HG02763 (cell line): ENCODE measurements at regions not wholly inside any gene's neighbourhood (a gene's known extent, or its start where the extent isn't known, plus 50 kb on each side); places are given as distances from the start of the nearest gene placed in this dataset.
A peak's percentile ranks its signal among the peaks of the same experiment; 100 is the strongest.

Source experiments
- ATAC-seq: cut with Tn5 transposase; IDR thresholded peaks from one replicate; pipeline ENCODE4 v1.9.1; 2021; ENCODE audit warnings: mild to moderate bottlenecking, moderate library complexity; ENCODE audit not compliant: unreplicated experiment

DNA sequence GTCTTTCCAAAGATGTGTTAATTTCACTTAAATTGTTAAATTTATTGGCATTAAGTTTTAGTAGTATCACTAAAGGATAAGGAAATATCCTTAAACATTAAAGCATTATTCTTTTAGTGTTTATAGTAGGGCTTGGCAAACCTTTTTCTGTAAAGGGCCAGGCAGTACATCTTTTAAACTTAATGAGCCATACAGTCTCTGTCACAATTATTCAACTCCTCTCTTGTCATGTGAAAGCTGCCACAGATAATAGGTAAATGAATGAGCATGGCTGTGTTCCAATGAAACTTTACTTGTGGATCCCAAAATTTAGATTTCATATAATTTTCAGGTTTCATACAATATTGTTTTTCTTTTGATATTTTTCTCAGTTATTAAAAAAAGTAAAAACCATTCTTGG is 268.2 kb upstream of the C11orf87 start:
- no peak for ATAC-seq

DNA sequence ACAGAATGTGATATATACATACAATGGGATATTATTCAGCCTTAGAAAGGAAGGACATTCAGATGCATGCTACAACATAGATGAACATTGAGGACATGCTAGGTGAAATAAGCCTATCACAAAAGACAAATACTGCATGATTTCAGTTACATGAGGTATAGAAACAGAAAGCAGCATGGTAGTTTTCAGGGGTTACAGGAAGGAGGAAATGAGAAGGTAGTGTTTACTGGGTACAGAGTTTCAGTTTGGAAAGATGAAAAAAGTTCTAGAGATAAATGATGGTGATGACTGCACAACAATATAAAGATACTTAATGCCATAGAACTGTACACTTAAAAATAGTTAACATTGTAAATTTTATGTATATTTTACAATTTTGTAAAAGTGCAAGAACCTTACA is 266.7 kb upstream of the C11orf87 start:
- ATAC-seq = peak; percentile 76

DNA sequence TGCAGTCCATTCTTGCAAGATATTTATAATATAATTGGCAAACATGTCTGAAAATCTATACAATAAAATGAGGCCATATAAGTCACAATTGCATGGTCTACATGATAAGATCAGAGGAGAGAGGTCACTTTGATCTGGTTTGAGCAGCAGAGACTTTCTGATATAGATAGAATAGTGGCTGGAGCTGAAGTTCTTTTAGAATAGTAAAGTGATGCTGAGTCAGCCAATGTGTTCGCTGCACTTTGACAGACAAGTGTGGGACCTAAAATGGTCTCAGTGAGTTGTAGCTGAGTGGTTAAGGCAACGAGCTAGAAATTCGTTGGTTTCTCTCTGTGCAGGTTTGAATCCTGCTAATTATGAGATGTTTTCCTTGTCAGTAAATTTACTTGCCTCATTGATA is 257.0 kb upstream of the C11orf87 start:
- ATAC-seq = no peak

DNA sequence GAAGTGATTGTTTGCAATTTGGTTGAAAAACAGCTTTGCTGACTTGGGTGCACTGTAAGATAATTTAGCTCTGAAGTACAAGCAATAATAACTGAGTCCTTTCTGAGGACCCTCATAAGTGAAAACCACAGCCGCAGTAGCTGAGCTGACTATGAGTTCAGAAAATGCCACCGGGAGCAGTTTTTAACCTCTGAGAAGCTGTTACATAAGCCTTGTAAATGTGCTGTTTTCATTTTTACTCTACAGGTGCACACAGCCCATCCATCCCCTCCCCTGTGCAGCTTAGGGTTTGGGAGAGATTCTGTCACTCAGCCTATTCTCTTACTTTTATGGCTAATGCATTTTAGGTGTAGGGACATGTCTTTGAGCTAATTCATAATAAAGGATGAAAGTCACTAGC is 255.5 kb upstream of the C11orf87 start:
- no peak for ATAC-seq

DNA sequence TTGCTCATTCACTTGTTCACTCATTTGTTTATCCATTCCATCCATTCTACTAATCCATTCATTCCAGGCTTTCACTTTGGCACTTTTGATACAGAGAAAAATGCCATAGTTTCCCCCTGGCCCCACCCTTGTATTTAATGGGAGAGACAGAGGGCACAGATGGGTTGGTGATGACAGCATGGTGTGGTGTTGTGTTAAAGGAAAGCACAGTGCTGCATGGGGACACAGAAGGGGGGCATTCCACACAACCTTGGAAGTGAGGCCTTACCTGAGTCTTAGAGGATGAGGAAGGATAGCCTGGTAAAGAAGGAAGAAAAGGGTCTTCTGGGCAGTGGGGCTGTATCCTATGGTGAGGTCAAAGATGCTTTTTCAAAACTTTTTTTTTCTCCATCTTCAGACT is 248.5 kb upstream of the C11orf87 start:
- no peak for ATAC-seq

DNA sequence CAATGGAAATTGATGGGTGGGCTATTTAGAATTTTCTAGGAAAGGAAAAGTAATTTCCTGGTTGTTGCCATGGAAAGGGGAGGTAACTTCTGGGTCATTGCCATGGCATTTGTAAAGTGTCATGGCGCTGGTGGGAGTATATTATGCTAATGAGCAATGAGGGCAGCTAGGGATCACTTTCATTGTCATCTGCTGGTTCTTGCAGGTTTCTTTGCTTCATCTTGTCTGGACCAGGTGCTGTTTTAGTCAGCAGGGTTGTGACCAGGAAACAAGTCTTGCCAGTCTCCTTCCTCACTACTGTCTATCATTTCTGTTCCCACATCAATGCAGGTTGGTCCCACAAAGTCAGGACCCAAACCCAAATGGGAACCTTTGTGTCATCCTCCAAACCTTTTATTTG is 237.6 kb upstream of the C11orf87 start:
- no peak for ATAC-seq

DNA sequence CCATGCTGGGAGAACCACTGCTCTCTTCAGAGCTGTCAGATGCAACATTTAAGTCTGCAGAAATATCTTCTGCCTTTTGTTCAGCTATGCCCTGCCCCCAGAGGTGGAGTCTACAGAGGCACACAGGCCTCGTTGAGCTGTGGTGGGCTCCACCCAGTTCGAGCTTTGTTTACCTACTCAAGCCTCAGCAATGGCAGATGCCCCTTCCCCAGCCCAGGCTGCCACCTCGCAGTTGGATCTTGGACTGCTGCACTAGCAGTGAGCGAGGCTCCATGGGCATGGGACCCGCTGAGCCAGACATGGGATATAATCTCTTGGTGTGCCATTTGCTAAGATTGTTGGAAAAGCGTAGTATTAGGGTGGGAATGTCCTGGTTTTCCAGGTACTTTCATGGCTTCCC is 229.1 kb upstream of the C11orf87 start:
- no peak for ATAC-seq

DNA sequence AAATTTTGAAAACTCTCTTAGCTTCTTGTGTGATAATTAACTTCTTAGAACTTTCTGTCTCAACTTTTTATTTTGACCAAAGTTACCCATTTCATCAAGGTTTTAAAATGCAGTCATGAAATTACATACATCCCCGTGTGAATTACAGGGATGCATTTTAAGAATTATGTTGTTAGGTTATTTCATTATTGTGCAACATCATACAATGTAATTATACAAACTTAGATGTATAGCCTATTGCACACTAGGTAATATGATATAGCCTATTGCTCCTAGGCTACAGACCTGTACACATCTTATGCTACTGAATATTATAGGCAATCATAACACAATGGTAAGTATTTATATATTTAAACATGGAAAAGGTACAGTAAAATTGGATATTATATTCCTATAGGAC is 228.1 kb upstream of the C11orf87 start:
- ATAC-seq = no peak

DNA sequence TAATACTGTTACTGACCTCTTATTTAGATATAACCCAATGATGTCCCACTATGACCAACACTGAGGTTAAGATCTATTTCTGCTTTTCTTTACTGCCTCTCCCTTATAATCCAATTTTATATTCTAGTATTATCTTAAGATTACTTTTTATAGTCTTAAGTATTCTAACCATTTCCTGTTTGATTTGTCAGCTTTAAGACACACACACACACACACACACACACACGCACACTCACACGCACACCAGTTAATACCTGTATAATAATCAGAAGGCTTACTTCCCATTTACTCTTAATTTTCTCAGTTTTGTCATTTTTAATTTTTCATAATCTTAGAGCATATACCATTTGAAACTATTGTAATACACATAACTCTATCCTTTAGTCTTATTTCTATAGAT is 226.0 kb upstream of the C11orf87 start:
- ATAC-seq = no peak

DNA sequence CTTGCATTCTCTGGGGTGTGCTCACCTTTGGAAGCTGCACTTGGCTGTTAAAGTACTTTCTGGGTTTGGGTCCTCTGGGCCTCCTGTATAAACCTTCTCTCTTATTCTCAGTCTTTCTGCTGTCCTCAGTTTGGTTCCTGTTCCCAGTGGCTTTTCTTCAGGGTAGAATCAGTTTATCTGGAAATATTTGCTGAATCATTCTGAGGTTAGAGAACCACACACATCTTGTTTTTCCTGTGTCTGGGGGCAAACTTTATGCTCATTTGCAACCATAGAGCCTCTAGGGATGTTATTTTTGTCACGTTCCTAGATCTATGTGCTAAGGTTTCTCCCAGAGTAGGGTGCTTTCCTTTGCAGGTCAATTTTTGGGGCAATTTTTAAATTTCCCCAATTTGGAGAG is 224.3 kb upstream of the C11orf87 start:
- ATAC-seq = no peak

DNA sequence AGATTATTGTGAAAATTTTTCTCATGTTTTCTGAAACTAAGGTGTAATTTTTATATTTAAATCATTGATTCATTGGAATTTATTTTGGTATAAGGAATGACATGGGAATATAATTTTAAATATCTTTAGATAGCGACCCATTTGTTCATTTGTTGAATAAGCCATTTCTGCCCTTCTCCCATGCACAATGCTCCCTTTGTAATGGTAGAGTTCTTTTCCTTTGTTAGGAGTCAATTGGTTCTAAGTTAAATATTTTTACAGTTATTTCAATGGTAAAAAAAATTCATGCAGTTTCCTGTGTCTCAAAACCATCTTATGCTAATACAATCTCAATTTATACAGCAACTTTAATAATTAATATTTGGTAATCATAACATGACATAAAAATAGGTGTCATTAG is 218.8 kb upstream of the C11orf87 start:
- ATAC-seq = no peak

DNA sequence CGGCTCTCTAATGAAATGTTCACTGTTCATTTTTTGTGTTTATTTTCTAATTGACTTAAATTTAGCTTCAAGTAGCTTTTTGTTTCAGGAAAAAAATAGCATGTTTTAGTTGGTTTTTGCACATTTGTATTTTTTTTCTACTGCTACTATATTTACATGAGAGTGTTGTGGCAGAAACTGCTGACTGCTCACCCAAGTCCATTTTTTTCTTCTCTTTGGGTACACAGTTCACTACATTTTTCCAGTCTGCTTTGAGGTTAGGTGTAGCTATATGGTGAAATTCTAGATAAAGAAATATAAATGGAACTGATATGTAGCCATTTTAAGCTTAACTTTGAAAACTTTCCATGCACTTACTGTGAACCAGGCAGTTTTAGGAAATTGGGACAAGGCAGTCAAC is 216.7 kb upstream of the C11orf87 start:
- ATAC-seq = no peak

DNA sequence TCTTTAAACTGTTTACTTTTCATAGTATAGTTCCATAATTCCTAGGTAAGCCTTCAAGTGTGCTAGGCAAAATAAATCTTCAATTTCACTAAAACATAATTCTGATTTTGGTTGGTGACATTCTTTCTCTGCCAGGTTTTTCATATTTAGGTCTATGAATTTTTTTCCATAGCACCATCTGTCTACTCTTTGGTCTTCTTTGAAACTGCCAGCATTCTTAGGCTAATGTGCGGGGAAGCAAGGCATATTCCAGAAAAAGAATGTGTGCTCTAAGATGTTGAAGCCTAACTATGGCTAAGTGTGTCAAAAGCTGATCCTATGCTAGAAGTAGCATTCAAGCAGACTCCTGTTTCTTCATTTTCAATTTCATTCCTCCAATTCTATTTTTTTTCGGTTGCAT is 213.9 kb upstream of the C11orf87 start:
- no peak for ATAC-seq

DNA sequence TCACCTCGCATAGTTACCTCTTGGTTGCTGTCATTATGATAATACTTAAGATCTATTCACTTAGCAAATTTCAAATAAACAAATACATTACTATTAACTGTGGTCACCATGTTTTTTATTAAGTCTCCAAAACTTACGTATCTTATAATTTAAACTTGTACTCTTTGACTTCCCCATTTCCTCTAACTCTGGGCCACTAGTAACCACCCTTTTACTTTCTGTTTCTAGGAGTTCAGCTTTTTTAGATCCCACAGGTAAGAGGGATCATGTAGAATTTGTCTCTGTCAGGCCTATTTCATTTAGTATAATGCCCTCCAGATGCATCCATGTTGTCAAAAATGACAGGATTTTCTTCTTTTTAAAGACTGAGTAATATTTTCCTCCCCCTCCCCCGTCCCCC is 212.4 kb upstream of the C11orf87 start:
- ATAC-seq = no peak

DNA sequence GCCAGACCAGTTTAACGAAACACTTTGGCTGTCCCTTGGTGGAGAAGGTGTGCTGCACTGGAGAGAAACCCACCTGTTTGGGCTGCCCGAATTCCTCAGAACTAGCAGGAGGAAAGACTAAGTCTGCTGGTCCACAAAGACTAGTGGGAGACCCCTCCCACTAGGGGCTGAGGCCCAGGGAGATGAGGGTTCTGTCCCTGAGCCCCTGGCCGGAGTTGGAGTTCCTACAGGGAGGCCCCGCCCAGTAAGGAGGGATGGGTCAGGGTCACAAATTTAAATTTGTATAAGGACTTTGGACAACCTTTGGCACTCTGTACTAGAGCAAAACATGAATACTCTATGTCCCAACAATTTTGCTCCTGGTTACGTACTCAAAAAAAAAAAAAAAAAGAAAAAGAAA is 200.8 kb upstream of the C11orf87 start:
- no peak for ATAC-seq

DNA sequence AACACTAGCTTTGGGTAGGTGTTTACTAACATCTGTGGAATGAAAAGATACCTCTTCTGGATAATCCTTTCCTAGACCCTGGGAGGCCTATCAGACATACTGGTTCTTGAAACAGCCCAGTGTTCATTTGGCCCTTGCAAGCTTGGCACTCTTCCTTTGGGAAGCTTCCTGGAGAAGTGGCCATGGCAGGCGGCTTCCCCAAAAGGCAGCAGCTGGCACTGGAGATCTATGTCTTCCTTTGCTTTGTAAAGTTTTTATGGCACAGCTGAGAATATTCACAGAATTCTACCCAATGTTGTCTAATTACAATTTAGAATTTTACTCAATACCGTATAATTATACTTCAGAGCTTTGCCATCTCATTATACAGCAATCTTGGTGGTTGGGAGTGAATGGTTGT is 199.2 kb upstream of the C11orf87 start:
- ATAC-seq = no peak

DNA sequence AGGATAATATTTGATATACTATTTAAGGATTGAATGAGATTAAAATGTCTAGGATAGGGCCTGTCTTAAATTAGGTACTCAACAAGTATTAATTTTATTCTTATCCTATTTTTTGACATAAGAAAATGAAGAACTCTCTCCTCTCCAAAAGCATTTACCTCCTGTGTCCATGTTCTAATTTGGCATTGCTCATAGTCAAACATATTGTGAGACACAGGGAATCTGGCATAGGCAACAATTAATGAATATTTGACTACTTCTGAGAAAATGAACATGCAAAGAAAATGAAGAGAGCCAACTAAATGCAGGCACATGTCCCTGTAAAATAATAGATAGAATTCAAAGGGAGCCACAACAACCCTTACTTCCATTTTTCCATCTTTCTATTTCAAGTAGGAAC is 198.5 kb upstream of the C11orf87 start:
- no peak for ATAC-seq

DNA sequence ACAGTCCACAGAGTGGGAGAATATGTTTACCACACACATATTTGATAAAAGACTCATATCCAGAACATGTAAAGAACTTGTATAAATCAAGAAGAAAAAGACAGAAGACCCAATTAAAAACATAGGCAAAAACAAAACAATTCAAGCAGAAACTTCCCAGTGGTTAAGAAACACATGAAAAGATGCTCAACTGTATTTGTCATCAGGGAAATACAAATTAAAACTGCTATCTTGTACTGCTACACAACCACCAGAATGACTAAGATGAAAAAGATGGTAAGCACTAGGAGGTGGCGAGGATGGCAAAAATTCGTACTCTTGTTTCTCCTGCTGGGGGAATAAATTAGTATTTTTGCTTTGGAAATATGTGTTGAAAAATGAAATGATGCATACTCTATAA is 192.3 kb upstream of the C11orf87 start:
- no peak for ATAC-seq

DNA sequence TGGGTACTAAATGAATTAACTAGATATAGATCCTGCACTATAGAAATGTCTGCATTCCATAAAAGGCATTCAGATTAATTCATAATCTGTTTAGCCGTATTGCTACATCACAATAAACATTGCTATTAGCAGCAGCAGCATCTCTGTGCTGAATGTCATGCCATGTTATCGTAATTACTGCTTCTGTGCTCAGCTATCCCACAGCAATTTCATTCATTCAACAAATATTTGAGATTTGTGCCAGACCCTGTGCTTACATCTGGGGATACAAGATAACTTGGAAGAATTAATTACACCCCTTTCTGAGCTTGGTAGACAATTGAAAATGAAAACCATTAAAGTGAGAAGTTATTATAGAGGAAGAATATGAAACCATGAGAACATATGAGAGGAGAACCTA is 185.8 kb upstream of the C11orf87 start:
- ATAC-seq = no peak

DNA sequence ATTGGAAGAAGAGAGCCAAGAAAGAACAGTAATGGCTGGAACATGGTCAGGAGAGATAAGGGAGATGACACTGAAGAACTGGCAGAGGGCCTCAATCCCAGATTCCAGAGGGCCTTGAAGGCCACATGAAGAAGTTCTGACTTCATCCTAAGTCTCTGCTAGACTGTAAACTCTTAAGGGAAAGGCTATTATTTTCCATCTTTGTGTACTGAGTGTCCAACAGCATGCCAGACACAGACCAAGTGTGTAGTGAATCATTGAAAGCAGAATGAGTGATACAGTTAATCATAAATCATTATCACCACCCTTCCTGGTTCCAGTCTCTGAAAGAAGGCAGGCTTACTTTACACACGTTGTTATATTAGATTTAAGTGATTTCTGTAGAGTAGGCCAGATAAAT is 185.3 kb upstream of the C11orf87 start:
- ATAC-seq = no peak

DNA sequence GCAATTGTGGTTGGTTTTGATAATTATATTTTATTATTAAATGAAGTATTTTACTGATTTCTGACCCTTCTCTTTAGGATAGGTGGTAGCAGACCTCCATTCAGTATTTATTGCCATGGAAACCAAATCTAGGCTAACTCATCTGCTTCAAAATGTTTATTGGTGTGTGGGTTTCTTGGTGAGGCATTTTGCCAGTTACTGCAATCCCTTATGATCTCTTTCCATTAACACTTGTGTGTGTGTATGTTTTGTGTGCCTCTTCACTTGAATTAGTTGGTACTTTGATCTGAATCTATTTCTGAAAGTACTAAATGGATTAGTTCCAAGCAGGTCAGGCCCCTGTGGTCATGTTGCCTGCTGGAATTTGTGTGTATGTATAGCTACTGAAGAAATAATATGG is 184.4 kb upstream of the C11orf87 start:
- no peak for ATAC-seq

DNA sequence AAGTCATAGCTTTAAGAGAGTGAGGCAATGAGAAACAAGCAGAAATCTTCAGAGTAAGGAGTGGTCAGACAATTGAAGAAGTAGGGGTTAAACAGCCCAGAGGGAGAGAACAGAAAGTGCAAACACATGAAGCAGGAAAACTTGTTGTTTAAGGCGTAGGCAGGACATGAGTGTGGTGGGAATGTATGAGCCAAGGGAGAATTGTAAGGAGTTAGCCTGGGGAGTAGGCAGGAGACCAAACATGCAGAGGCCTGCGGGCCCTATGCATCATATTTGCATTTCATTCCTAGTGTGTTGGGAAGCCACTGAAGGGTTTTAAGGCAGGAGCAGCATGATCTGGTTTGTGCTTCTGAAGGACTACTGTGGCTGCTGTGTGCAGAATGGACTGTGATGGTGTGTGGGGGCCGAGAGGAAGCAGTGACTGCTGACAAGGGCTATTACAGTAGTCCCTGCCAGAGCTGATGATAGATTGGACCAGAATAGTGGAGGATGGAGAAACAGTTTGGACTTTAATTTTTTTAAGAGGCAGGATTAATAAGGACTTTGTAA is 179.9 kb upstream of the C11orf87 start:
- ATAC-seq = no peak

DNA sequence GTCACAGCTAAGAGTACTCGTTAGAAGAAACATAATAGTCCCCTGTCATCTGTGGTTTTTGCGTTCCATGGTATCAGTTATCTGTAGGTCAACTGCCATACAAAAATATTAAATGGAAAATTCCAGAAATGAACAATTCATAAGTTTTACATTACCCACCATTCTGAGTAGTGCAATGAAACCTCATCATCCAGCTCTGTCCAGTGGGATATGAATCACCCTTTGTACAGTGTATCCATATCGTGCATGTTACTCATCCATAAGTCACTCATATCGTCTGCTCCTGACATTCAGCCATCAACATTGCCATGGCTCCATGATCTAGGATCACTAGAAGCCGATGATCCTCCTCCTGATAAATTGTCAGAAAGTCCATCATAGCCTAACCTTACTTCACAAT is 174.9 kb upstream of the C11orf87 start:
- ATAC-seq = no peak

DNA sequence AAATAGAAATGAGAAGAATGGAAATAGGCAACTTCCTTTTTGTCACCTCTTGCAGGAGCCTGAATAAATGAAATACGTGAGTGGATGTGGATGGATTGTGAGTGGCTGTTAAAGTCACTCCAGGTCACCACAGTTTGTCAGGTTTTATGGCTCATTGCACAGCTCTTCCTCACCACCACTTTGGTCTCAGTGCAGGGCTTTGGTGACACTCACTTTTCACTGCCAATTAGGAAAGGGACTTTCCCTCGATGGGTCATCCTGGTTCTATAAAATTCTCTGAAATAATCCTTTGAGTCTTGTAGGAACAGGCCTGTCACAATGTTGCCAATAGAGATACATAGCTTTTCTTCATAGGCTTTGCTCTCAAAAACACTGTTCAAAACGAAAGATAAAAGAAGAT is 172.4 kb upstream of the C11orf87 start:
- ATAC-seq = no peak
